Thymus (tissue), 11 donors: ENCODE measurements at regions not wholly inside any gene's neighbourhood (a gene's known extent, or its start where the extent isn't known, plus 50 kb on each side); places are given as distances from the start of the nearest gene placed in this dataset.
A peak's percentile ranks its signal among the peaks of the same experiment; 100 is the strongest.

ENCODE experiments used
- DNase-seq, 9 donors: peaks; one replicate each; pipeline ENCODE4 v3.0.0-alpha.2; 2013; ENCODE audit warnings: low spot score in 9 of 9, low read depth in 6 of 9, missing footprints in 1 of 9
- H3K27ac ChIP-seq, 2 donors: one replicate each; pipeline ENCODE4 v1.5.1; 2013; ENCODE audit warnings: control low read depth in 1 of 2, low read depth in 1 of 2, low read length in 1 of 2, mild to moderate bottlenecking in 1 of 2, moderate library complexity in 1 of 2
- H3K27me3 ChIP-seq, 2 donors: one replicate each; pipeline ENCODE4 v1.5.1; 2013; ENCODE audit warnings: low read length in 1 of 2; ENCODE audit not compliant: control insufficient read depth in 2 of 2, insufficient read depth in 1 of 2
- H3K36me3 ChIP-seq, 2 donors: one replicate each; pipeline ENCODE4 v1.5.1; 2013; ENCODE audit warnings: low read length in 1 of 2, mild to moderate bottlenecking in 1 of 2, moderate library complexity in 1 of 2; ENCODE audit not compliant: control insufficient read depth in 2 of 2, insufficient read depth in 2 of 2
- H3K4me1 ChIP-seq, 2 donors: one replicate each; pipeline ENCODE4 v1.5.1; 2013; ENCODE audit warnings: low read length in 2 of 2; ENCODE audit not compliant: control insufficient read depth in 2 of 2, insufficient read depth in 2 of 2
- H3K4me3 ChIP-seq, 2 donors: one replicate each; pipeline ENCODE4 v1.5.1; 2013; ENCODE audit warnings: low read length in 2 of 2, control low read depth in 1 of 2, mild to moderate bottlenecking in 1 of 2
- H3K9me3 ChIP-seq, 2 donors: one replicate each; pipeline ENCODE4 v1.5.1; 2013; ENCODE audit warnings: low read length in 1 of 2, mild to moderate bottlenecking in 1 of 2; ENCODE audit not compliant: control insufficient read depth in 2 of 2, insufficient read depth in 1 of 2
- WGBS: extraction: QIAGEN DNeasy Blood & Tissue Kit; methylation state at CpG from one replicate; pipeline ENCODE4 v1.1.7; 2013; 5-methylcytosine and 5-hydroxymethylcytosine counted together
- donor health status: healthy.

- Histone ChIP-seq H3K27me3 (no peaks in the 10 kb centered on the region), H3K36me3 (no peaks in the 10 kb centered on the region), H3K4me1 (no peaks in the 10 kb centered on the region), H3K4me3 (no peak overlapping the region), H3K9me3 (no peaks in the 10 kb centered on the region), H3K27ac (no peak overlapping the region)
- DNase-seq, result no peak
- WGBS, result 94% methylated on average over 12 of the region's 12 CpGs
These were observed 1102.8 kb downstream of the BRD1 start for GRCh38 chr22:48724899-48725298.

- Histone ChIP-seq H3K27ac (no peak overlapping the region), H3K4me3 (no peak overlapping the region), H3K36me3 (no peaks in the 10 kb centered on the region), H3K27me3 (no peaks in the 10 kb centered on the region), H3K9me3 (no peaks in the 10 kb centered on the region), H3K4me1 (no peaks in the 10 kb centered on the region)
- WGBS, result 88% methylated on average over 10 of the region's 10 CpGs
- DNase-seq, result no peak
These were observed 1105.0 kb downstream of the BRD1 start for GRCh38 chr22:48722661-48723060.

GRCh38 chr22:48721395-48721669 lies 1106.3 kb downstream of the BRD1 start:
- no peak for DNase-seq
- H3K27ac ChIP-seq, result no peak overlapping the region
- no peaks in the 10 kb centered on the region for H3K4me1 ChIP-seq
- no peaks in the 10 kb centered on the region for H3K36me3 ChIP-seq
- no peaks in the 10 kb centered on the region for H3K27me3 ChIP-seq
- H3K9me3 ChIP-seq, result no peaks in the 10 kb centered on the region
- no peak overlapping the region for H3K4me3 ChIP-seq
- WGBS, result 92% methylated on average over 3 of the region's 3 CpGs

- Histone ChIP-seq H3K36me3 (no peaks in the 10 kb centered on the region), H3K4me3 (no peak overlapping the region), H3K4me1 (no peaks in the 10 kb centered on the region), H3K9me3 (no peaks in the 10 kb centered on the region), H3K27ac (no peak overlapping the region), H3K27me3 (no peaks in the 10 kb centered on the region)
- 90% methylated on average over 20 of the region's 20 CpGs for WGBS
- DNase-seq, result no peak
These were observed 1106.8 kb downstream of the BRD1 start for GRCh38 chr22:48720662-48721394.

- Histone ChIP-seq H3K36me3 (no peaks in the 10 kb centered on the region), H3K27ac (no peak overlapping the region), H3K9me3 (no peaks in the 10 kb centered on the region), H3K27me3 (no peaks in the 10 kb centered on the region), H3K4me3 (no peak overlapping the region), H3K4me1 (no peaks in the 10 kb centered on the region)
- peak in 1 of 9 donors; percentile 2 for DNase-seq
- WGBS, result 82% methylated on average over 23 of the region's 23 CpGs
These were observed 1107.6 kb downstream of the BRD1 start for GRCh38 chr22:48719978-48720661.

- Histone ChIP-seq H3K27me3 (no peaks in the 10 kb centered on the region), H3K4me3 (no peak overlapping the region), H3K4me1 (no peaks in the 10 kb centered on the region), H3K27ac (no peak overlapping the region), H3K36me3 (no peaks in the 10 kb centered on the region), H3K9me3 (no peaks in the 10 kb centered on the region)
- 90% methylated on average over 22 of the region's 22 CpGs for WGBS
- no peak for DNase-seq
These were observed 1108.7 kb downstream of the BRD1 start for GRCh38 chr22:48718818-48719500.

GRCh38 chr22:48717883-48718817 lies 1109.5 kb downstream of the BRD1 start:
- Histone ChIP-seq H3K4me3 (no peak overlapping the region), H3K27me3 (no peaks in the 10 kb centered on the region), H3K9me3 (no peaks in the 10 kb centered on the region), H3K4me1 (no peaks in the 10 kb centered on the region), H3K27ac (no peak overlapping the region), H3K36me3 (no peaks in the 10 kb centered on the region)
- DNase-seq, result no peak
- WGBS, result 56% methylated on average over 31 of the region's 31 CpGs

- no peaks in the 10 kb centered on the region for H3K27me3 ChIP-seq
- H3K36me3 ChIP-seq, result no peaks in the 10 kb centered on the region
- 92% methylated on average over 24 of the region's 24 CpGs for WGBS
- no peaks in the 10 kb centered on the region for H3K9me3 ChIP-seq
- no peak overlapping the region for H3K4me3 ChIP-seq
- H3K4me1 ChIP-seq, result no peaks in the 10 kb centered on the region
- H3K27ac ChIP-seq, result no peak overlapping the region
- DNase-seq, result no peak
These were observed 1110.4 kb downstream of the BRD1 start for GRCh38 chr22:48717076-48717810.
